Neural crest cell (in vitro differentiated cells): ENCODE measurements at regions not wholly inside any gene's neighbourhood (a gene's known extent, or its start where the extent isn't known, plus 50 kb on each side); places are given as distances from the start of the nearest gene placed in this dataset.

Source experiments
- DNase-seq: peaks from one replicate; pipeline ENCODE4 v3.0.0; 2021; ENCODE audit warnings: low read depth, mixed read lengths, low spot score
- H3K27ac Mint-ChIP-seq: one replicate; pipeline ENCODE4 v1.8.0; 2021; ENCODE audit warnings: mild to moderate bottlenecking, mixed read lengths; ENCODE audit not compliant: unreplicated experiment
- H3K27me3 Mint-ChIP-seq: 2 replicates; pipeline ENCODE4 v1.8.0; 2021; ENCODE audit warnings: low read depth, mild to moderate bottlenecking, mixed read lengths
- H3K36me3 Mint-ChIP-seq: 2 replicates; pipeline ENCODE4 v1.8.0; 2021; ENCODE audit warnings: low read depth, mild to moderate bottlenecking, mixed read lengths
- H3K4me1 Mint-ChIP-seq: 2 replicates; pipeline ENCODE4 v1.8.0; 2021; ENCODE audit warnings: mixed read lengths
- H3K4me3 Mint-ChIP-seq: one replicate; pipeline ENCODE4 v1.8.0; 2021; ENCODE audit warnings: mild to moderate bottlenecking, mixed read lengths
- H3K9me3 Mint-ChIP-seq: 2 replicates; pipeline ENCODE4 v1.8.0; 2021; ENCODE audit warnings: mixed read lengths
- TF ChIP-seq, protein P1 (sequence below): fragments of 200-600 bp; sonication (generic); conservative IDR thresholded peaks from 2 replicates; pipeline ENCODE4 v1.5.0; 2021; ENCODE audit warnings: antibody characterized with exemption, mild to moderate bottlenecking

DNA sequence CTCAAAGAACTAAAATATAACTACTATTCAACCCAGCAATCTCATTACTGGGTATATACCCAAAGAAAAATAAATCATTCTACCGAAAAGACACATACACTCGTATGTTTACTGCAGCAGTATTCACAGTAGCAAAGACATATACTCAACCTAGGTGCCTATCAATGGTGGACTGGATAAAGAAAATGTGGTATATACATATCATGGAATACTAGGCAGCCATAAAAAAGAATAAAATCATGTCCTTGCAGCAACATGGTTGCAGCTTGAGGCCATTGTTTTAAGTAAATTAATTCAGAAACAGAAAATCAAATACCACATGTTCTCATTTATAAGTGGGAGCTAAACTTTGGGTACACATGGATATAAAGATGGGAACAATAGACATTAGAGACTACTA, 266.2 kb upstream of the POU3F1 start:
- no peak overlapping the region for H3K27ac Mint-ChIP-seq

DNA sequence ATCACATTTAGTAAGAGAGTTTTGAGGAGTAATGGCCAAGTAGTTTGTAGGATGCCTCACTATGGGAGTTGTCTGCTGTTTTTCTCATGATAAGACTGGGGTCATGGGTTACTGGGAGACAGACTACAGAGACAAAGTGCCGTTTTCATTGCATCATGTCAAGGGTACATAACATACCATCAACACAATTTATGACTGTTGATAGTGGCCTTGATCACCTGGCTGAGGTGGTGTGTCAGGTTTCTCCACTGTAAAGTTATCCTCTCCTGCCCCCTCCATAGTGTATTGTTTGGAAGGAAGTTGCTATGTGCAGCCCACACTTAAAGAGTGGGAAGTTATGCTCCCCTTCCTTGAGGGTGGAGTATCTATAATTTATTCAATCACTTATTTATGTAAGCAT, 263.5 kb upstream of the POU3F1 start:
- TF ChIP-seq, protein P1, sequence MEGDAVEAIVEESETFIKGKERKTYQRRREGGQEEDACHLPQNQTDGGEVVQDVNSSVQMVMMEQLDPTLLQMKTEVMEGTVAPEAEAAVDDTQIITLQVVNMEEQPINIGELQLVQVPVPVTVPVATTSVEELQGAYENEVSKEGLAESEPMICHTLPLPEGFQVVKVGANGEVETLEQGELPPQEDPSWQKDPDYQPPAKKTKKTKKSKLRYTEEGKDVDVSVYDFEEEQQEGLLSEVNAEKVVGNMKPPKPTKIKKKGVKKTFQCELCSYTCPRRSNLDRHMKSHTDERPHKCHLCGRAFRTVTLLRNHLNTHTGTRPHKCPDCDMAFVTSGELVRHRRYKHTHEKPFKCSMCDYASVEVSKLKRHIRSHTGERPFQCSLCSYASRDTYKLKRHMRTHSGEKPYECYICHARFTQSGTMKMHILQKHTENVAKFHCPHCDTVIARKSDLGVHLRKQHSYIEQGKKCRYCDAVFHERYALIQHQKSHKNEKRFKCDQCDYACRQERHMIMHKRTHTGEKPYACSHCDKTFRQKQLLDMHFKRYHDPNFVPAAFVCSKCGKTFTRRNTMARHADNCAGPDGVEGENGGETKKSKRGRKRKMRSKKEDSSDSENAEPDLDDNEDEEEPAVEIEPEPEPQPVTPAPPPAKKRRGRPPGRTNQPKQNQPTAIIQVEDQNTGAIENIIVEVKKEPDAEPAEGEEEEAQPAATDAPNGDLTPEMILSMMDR = no peak
- no peak for DNase-seq
- Mint-ChIP-seq H3K9me3 (peaks cover 6% of the 10 kb centered on the region), H3K27me3 (peaks cover 2% of the 10 kb centered on the region), H3K4me1 (no peaks in the 10 kb centered on the region), H3K27ac (no peak overlapping the region), H3K36me3 (no peaks in the 10 kb centered on the region), H3K4me3 (no peak overlapping the region)

More for the DNA sequence above, 266.2 kb upstream of the POU3F1 start:
- no peaks in the 10 kb centered on the region for H3K27me3 Mint-ChIP-seq
- H3K4me1 Mint-ChIP-seq = no peaks in the 10 kb centered on the region
- DNase-seq = no peak
- TF ChIP-seq, protein P1 = no peak
- H3K4me3 Mint-ChIP-seq = no peak overlapping the region
- H3K9me3 Mint-ChIP-seq = peaks cover 6% of the 10 kb centered on the region
- no peaks in the 10 kb centered on the region for H3K36me3 Mint-ChIP-seq

DNA sequence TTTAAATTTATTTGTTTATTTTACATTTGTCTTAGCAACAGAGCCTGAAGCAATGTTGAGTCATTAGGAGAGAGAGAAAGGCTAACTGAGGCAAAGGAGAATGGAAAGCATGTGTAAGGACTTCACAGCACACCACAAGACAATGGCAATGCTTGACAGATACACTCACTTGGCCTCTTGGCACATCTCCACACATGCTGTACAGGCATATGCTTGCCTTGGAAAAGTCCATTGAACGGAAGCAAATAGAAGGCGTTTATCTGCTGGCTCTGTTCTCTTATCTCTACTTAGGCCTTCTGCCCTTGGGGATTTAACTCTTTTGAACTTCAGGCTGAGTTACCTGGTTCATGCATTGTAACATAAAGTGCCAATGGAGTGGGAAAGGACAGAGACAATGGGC, 262.2 kb upstream of the POU3F1 start:
- Mint-ChIP-seq H3K9me3 (peaks cover 6% of the 10 kb centered on the region), H3K4me3 (no peak overlapping the region), H3K27ac (no peak overlapping the region), H3K27me3 (peaks cover 2% of the 10 kb centered on the region), H3K4me1 (no peaks in the 10 kb centered on the region), H3K36me3 (no peaks in the 10 kb centered on the region)
- no peak for DNase-seq
- TF ChIP-seq, protein P1 = no peak

DNA sequence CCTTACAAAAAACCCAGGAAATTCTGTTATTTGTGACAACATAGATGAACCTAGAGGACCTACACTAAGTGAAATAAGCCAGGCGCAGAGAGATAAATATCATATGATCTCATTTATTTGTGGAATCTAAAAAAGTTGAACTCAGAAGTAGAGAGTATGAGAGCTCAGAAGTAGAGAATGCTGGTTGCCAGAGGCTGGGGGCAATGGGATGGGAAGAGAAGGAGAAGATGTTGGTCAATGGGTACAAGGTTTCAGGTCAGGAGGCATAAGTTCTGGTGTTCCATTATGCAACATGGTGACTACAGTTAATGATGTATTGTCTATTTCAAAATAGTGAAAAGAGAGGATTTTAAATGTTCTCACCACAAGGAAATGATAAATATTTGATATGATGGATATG, 259.1 kb upstream of the POU3F1 start:
- Mint-ChIP-seq H3K4me1 (no peaks in the 10 kb centered on the region), H3K4me3 (no peak overlapping the region), H3K36me3 (no peaks in the 10 kb centered on the region), H3K27ac (no peak overlapping the region), H3K27me3 (peaks cover 2% of the 10 kb centered on the region), H3K9me3 (peaks cover 2% of the 10 kb centered on the region)
- TF ChIP-seq, protein P1 = no peak
- DNase-seq = no peak

DNA sequence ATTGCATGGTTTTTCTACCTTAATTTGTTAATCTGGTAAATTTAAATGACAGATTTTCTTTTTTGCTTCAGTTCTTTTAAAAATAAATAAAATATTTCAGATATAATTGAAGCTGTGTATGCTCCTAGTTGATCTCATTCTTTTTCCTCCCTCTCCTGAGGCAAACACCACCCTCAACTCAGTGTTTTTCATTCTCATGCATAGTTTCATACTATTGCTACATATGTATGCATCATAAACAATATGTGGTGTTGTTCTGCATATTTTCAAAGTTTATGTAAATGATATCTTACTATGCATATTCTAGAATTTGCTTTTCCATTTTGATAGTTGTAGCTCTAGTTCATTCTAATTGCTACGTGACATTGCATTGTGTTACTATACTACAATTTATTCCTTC, 257.2 kb upstream of the POU3F1 start:
- no peaks in the 10 kb centered on the region for H3K9me3 Mint-ChIP-seq
- H3K4me1 Mint-ChIP-seq = no peaks in the 10 kb centered on the region
- no peak for DNase-seq
- H3K4me3 Mint-ChIP-seq = no peak overlapping the region
- TF ChIP-seq, protein P1 = no peak
- no peak overlapping the region for H3K27ac Mint-ChIP-seq
- H3K36me3 Mint-ChIP-seq = no peaks in the 10 kb centered on the region
- H3K27me3 Mint-ChIP-seq = peaks cover 2% of the 10 kb centered on the region

DNA sequence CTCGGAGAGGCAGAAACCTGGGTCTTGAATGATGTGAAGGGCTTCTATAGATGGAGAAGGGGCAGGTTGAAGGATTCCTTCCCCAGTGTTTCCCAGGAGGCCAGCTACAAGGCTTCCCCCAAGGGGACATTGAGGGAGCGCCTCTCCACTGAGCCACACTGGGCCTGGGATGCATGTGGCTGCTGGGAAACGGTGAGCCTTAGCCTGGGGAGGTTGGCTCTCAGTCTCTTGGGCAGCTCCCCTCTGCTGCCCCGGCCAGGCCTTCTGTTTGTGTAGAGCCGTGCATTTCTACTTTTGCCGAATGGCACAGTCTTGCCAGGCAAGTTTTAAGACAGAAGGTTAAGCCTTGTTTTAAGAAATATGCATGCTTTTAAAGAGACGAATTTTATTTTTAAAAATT, 254.4 kb upstream of the POU3F1 start:
- TF ChIP-seq, protein P1 = no peak
- DNase-seq = no peak
- no peaks in the 10 kb centered on the region for H3K9me3 Mint-ChIP-seq
- no peak overlapping the region for H3K4me3 Mint-ChIP-seq
- H3K27ac Mint-ChIP-seq = no peak overlapping the region
- H3K36me3 Mint-ChIP-seq = no peaks in the 10 kb centered on the region
- peaks cover 2% of the 10 kb centered on the region for H3K27me3 Mint-ChIP-seq
- no peaks in the 10 kb centered on the region for H3K4me1 Mint-ChIP-seq
